ENCODE measurements at regions not wholly inside any gene's neighbourhood (a gene's known extent, or its start where the extent isn't known, plus 50 kb on each side); places are given as distances from the start of the nearest gene placed in this dataset.
"Not testable (repeated sequence)": the region's sequence is repeated elsewhere in the genome, so short reads cannot be mapped to it uniquely, and the experiment has no call there.

DNA sequence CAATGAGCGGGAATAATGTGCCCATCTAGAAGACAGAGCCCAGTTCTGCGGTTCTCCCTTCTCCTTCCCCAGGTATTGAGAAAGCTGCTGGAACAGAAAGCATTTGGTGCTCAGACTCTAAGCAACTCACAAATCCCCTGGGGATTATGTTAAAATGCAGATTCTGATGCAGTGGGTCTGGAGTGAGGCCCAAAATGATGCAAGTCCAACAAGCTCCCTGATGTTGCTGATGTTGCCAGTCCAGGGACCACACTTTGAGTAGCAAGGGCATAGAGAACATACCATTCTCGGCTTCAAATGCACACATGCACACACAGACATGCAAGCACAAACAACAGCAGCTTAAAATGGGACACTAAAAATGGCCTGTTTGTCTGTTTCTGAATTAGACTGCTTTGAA lies 274.8 kb upstream of the NCKAP5 start:
- no peak for DNase-seq

DNA sequence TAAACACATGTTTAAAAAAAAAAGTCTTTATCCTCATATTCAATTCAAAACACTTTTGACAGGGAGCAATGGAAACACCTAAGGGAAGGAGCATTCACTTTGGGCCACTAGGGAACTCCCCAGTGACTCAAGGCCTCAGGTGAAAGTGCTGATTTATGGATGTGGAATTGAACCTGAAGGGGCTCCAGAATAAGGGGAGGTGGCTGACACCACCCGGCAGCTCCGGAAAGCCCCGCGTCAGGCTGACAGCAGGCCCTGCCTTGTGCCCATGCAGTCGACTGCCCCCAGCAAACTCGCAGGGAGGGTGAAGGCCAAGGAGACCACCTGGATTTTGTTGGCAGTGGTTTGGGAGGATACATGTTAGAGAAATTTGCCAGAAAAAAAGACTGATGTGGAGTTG lies 275.3 kb upstream of the NCKAP5 start:
- DNase-seq = no peak

DNA sequence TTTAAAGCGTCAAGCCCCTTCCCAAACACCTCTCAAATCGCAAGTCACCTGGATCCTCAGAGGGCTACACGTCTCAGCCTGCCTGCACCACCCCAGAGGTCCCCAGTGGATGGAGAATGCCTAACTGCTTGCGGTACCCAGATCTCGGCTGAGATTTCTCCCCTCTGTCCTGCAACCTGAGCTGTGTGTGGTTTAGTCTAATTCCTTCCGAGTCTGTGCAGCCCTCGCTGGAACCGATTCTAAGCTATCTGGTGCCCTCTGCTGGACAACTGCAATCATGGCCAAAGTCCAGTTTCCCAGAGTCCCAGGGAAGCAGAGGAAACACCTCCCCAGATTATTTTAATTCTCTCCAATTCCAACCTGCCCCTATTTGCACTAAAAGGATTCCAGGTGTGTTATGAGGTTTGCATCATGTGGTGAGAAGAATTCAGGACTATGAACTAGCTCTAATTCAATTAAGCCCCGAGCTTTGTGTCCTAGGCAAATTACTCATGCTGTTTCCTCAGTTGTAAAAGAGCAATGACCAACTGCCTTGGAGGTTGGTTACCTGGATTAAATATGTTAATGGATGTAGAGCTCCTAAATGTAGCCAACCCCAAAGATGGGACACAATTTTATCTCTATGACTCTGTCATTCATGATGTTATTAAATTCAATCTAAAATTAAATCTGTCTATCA lies 276.1 kb upstream of the NCKAP5 start:
- peak; percentile 61 to 64 for DNase-seq

DNA sequence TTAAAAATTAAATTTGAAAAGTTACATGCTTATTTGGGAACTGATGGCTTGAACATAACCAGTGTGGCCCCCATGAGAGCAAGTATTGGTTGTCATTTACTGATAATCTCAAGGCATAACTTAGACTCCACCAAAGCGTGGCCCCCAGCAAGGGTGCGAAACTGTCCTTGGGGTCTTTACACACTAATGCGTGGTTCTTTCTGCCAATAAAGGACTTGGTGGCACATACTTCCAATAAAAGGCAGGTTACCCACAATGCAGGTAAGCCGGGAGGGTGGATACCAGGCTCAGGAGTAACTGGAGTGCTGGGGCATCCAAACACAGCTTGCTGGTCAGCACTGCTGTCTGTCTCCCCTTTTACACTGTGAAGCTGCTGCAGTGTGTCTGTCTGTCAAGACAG lies 278.2 kb upstream of the NCKAP5 start:
- DNase-seq = no peak

DNA sequence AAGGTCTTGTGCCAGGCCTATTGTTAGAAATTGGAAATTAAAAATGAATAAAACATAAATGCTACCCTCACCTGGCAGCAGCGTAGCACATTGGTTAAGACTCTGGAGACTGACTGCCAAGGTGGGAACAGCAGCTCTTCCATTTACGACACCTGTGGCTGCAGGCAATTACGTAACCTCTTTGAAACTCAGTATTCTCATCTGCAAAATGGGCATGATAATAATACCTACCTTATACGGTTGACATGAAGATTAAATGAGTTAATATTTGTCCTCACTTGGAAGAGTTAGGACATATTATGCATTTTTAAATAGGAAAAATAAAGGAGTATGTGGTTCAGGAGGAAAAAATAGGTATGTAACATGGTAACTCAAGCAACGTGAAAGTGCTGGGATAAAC lies 279.3 kb upstream of the NCKAP5 start:
- DNase-seq = no peak

DNA sequence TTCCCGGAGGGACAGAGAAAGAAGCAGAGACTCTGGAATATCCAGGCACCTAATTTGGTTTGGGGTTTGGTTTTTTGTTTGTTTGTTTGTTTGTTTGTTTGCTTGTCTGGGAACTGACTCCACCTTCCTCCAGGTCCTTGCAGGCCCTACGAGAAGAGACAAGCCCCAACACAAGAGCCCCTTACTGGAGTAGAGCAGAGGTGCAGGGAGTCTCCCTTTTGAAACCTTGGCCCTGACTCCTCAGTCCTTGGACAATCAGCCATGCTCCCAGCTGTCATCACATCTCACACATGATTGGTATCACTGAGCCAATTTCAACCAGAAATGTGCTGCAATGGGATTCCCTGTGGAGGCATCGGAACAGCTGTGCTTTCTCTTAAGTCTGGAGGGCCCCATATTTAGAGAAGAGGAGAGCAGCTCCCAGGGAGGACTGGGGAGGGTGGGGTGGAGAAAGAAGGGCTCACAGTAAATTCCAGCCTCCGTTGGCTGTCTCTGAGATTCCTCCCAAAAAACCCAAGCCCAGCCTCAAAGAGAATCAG lies 279.9 kb upstream of the NCKAP5 start:
- no peak for DNase-seq

DNA sequence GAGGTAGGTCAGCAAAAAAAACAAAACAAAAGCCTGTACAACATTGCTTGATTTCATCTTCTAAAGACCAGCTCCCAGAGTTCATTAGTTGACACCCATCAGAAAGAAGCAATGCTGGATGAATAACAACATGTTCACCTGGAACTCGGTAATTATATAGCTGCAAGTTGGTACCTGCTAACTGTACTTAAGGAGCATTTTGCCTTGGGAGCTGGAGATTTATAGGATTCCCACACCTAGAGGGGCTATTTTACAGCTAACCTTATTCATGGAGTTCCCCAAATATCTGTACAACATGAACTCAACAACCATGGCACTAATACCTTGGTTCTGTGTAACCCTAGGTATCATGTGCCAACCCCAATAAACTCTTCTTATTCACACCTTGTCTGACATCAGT lies 281.1 kb upstream of the NCKAP5 start:
- DNase-seq = no peak

DNA sequence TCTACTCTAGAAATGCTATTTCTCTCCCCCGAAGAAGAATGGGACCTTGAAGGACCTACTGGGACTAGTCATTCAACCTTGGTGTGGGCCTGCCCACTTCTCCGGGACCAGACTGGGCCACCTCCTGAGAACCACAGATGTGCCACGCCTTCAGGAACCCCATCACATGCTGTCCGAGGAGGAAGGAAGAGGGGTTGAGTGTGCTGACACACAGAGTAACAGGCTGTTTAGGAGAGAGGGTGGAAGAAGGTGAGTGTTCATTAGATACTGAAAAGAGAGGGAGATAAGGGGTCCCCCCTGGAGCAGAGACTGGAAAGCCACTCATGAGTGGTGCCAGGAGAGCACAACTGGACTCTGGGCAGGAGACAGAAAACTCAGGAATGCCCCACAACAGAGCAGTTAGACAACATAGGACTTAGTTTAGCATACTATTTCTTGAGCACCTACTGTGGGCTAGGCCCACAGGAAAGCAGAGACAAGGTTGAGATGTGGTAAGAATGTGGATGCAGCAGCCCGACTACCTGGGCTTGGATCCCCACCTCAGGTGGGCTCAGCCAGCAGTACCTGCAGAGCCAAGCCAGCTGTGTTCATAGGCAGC lies 286.4 kb upstream of the NCKAP5 start:
- DNase-seq = no peak

DNA sequence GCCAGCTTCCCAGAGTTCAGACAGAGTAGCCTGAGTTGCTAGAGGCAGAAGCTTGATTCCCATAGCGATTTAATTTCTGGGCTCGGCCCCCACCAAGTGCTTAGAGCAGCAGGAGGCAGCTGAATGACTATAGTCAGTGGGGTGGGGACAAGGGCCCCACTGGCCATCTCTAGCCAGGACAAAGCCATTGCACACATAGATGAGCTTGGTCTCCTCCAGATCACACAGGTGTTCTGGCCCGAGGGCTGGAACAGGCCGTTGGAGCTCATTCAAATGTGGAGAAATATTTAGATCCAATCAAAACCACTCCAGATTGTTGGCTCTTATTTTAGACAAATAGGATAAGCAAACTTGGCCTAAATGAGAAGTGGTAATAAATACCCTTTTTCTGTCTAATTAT lies 287.3 kb upstream of the NCKAP5 start:
- DNase-seq = no peak

DNA sequence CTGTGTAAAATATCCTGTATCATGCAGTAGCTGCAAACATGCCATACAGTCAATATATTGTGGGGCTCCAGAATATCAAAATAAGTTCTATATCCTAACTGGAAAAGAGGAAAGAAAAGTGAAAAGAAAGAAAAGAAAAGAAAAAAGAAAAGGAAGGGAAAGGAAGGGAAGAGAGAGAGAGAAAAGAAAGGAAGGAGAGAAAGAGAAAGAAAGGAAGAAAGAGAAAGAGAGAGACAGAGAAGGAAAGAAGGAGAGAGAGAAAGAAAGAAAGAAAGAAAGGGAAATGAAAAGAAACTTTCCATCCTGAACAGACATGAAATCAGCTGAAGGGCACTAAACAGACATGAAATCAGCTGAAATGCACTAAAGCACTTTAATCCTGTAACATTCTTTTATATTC lies 288.4 kb upstream of the NCKAP5 start:
- no peak for DNase-seq

DNA sequence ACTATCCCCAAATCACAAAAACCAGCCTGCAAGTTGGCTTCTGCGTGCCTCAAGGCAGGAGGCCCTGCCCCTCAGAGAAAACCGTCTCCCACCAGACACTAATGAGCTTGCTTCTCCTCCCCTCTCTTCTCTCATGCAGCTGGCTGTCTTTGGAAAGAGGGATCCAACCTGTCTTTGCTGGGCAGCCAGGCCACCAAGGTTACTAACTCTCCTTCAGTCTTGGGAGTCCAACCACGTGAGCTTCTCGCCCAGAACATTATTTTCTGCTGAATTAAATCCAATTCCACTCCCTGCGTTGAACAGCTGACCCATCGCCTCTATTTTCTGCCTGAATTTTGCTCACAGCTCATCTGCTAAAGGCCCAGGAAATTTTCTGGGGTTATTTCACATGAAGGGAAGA lies 291.3 kb upstream of the NCKAP5 start:
- no peak for DNase-seq

DNA sequence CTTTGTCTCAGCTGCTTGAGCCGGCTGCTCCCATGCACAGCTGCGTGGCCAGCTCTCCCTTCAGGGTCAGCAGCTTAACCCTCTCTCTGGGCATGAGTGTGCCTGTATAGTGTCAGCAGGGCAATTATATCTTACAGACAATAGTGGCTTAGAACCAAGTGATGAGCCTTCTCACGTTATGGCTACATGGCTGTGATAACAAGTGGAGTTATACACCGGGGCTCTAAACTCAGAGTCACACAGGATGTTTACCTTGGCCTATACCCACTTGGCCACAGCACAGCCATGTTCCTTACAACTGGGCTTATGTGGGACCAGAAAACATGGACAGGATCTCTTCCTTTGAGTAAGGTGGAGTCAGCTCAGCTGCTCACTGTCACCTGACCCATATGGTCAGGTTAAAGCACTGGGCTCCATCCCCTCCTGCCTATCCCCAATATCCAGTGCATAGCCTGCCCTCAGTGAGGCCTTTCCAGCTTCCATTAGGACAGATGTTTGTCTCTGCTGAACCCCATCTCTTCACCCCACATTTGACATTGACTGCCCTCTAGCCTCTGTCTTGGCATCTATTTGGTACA lies 294.2 kb upstream of the NCKAP5 start:
- no peak for DNase-seq

DNA sequence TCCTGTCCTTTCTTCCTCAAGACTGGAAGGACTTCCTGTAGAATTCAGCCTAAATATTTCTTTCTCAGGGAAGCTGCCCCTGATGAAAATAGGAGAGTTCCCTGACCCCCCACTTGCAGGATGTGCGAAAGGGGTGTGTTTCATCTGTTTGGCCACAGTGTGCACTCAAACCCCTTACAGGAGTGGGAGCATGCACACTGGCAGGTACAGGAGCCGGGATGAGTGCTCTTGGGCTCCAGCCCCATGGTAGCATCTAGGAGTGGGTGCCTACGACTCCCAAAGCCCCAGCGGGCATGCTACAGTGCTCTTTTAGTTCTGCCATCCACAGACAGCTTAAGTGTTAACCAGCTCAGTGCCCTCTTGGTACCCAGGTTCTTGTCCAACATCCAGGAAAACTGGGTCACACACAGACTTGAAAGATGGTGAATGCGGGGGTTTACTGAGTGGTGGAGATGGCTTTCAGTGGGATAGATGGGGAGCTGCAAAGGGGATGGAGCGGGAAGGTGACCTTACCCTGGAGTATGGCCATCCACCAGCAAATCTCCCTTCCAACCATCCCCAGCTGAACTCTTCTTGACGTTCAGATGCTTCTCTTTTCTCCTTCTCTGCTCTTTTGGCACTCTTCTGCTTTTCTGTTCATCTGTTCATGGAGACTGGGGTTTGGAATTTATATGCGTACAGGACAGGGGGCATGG lies 295.0 kb upstream of the NCKAP5 start:
- DNase-seq = no peak

DNA sequence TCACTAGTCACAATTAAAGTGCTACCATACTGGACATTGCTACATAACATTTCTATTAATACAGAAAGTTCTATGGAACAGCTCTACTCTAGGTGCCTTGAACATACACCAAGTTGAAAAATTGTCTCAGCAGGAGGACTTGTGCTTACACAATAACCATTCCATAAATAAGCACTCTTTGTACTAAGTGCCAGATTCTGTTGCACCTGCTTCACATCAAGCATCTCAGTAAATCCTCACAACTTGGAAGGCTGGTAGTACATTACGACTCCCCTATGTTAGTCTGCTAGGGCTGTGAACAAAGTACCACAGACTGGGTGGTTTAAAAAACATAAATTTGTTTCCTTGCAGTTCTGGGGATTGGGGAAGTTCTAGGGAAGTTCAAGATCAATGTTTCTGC lies 296.9 kb upstream of the NCKAP5 start:
- no peak for DNase-seq

DNA sequence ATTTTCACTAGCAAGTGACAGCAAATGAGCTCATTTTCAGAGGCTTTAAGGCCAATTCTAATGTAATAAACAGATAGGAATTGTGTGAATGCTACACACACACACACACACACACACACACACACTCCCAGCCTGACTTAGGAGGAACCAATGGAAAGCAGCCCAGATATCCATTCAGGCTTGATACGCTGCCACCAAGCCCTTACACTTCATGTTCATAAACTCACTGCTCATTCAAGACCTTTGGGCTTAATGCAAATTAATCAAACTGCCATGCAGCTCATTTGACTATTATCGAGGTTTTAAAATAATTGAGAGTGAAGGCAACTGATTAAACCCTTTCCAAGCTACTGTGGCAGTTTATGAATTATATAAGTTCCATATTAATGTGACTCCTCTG lies 298.9 kb upstream of the NCKAP5 start:
- no peak for DNase-seq

DNA sequence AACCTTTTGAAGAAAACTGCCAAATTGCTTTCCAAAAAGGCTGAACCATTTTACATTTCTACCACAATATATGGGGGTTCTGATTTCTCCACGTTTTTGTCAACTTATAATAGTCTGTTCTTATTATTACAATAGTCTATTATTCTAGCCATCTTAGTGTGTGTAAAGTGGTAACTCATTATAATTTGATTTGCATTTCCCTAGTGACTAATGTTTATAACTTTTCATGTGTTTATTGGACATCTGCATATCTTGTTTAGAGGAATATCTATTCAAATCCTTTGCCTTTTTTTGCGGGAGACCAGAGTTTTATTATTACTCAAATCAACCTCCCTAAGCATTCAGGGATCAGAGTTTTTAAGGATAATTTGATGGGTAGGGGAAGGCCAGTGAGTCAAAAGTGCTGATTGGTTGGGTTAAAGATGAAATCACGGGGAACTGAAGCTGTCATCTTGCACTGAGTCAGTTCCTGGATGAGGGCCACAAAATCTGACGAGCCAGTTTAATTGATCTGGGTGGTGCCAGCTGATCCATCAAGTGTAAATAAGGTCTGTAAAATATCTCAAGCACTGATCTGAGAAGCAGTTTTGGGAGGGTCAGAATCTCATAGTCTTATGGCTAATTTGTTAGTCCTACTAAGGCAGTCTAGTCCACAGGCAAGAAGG lies 303.4 kb upstream of the NCKAP5 start:
- DNase-seq = no peak

DNA sequence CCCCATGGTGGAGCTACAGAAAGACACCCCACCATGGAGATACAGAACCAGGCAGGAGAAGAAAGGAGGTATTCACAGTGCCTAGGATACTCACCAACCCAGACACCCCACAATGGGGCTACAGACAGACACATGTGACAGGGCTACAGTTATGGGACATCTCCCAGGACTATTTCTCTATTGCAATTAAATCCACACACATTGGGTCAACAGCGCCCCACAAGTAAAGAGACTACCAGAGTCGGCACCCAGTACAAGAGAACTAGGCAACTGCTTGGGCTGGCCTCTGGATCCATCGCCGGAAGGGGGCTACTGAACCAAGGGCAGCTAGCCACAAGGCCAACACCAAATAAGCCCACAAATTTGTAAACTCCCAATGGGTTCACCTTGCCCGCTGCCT lies 310.1 kb upstream of the NCKAP5 start:
- DNase-seq = no peak

DNA sequence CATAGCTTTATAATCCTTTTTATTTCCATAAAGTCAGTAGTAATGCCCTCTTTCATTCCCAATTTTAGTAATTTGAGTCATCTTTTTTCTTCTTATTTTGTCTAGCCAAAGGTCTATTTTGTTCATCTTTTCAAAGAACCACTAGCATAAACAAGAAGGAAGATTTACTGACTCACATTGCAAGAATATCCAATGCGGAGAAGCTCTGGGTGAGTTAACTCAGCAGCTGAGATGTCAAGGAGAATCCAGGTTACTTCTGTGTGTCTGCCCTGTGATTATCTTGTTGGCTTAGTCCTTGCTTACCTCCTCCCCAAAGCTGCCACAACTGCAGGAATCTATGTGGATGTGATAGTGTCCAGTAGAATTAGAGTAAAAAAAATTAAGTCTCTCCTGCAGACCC lies 311.4 kb upstream of the NCKAP5 start:
- no peak for DNase-seq

DNA sequence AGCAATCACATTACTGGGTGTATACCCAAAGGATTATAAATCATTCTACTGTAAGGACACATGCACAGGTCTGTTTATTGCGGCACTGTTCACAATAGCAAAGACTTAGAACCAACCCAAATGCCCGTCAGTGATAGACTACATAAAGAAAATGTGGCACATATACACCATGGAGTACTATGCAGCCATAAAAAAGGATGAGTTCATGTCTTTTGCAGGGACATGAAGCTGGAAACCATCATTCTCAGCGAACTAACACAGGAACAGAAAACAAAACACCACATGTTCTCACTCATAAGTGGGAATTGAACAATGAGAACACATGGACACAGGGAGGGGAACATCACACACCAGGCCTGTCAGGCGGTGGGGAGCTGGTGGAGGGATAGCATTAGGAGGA lies 313.9 kb upstream of the NCKAP5 start:
- DNase-seq = not testable (repeated sequence)

DNA sequence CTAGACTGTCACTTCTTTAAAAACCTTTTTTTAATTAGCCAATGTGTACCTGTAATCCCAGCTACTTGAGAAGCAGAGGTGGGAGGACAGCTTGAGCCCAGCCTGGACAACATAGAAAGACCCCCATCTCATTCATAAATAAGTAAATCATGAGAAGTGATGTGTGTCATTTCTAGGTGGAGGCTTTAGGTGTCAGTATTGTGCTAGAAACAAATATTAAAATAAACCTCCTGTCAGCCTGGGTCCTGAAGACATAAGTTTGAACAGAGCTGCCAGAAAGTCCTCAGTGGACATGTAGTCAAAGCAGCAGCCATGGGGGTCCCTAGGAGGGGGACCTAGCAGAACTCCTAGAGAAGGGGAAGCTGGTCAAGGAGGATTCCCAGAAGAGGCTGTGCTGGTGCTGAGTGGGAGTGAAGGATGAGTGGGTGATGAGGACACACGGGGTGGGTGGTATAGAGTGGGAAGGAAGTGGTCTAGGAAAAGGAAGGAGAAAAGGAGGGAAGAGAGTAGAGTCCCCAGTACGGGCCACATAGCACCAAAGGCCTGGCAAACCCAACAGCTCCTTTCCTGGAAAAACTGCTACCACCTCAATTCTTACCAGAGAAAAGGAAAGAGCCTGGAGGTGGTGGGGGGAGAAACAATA lies 316.6 kb upstream of the NCKAP5 start:
- no peak for DNase-seq

DNA sequence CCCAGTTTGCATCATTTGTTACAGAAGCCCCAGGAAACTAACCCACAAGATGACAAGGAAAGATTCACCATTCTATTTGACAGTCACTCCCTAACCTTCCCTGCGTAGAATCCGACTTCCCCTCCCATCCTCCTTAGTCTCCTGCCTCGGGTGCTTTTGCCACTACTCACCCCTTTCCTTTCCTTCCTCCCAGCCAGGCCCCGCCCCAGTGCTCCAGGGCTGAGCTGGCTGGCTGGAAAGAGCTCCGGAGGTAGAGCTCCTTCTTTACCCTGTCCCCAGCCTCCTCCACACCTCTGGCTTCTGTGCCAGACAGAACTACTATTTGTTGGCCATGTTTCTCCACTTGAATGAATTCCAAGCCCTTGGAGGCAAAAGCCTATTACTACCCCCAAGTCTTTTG lies 317.6 kb upstream of the NCKAP5 start:
- no peak for DNase-seq

DNA sequence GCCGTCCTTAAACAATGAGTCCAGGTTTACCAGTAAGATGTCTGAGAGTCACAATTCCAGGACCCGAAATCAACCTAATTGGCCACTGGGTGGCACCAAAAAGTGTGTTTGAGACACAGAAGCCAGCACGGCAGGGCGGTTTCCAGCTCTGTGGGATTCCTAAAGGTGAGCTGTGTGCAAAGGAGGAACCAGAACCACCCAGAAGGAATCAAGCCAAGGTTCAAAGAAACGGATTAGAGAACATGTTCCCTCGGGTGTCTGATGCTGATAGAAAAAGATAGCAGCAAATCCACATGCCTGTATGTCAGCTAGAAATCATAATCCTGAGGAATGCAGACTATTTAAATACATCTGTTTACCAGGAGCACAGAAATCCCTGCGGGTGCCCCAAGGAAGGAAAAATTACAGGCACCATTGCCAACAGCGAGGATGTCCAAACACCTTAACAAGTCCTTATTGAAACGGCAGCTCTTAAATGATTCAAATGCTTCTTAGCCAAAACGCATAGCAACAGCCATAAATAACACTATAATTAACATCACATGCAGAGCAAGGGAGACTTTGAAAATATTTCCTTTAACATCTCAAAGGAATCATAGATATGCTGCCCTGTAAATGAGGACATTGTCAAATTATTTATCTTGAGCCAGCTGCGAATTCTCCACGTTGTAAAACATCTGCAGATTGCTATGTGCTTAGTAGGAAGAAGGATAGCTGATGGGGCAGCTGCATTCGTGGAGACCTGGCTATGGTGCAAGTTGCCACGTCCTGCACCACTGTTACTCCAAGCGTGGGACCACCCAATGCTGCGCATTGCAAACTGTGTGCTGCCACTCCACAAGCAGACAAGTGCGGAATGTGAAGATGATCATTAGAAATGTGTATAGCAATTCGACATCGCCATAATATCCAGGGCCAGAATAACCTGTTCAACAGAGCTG lies 318.7 kb upstream of the NCKAP5 start:
- peak; percentile 53 to 60 for DNase-seq

Data from activated T-cell treated with anti-CD3 and anti-CD28 coated beads, Interleukin-2, amount 50 U/mL, for 48 hours (primary cell).